ENCODE measurements at regions not wholly inside any gene's neighbourhood (a gene's known extent, or its start where the extent isn't known, plus 50 kb on each side); places are given as distances from the start of the nearest gene placed in this dataset.

DNA sequence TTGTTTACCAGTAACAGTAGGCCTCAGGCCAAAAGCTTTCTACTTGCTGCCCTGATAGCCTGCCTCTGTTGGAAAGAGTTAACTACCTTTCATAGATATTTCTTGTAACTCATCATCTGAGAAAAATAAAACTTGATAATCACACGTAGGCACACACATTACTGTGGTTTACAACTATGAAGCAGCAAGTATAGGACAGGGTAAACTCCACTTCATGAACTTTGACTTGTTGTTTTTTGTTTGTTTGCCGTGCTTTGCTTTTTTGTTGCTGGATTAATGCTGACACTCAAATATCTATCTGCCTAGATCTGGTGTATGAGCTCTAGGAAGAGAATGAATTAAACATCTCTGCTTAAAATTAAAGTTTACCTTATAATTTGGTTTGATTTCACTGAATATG is 924.7 kb upstream of the ADGRL2 start:
- Mint-ChIP-seq H3K4me1 (ENCODE audit: low read depth) (no peaks in the 10 kb centered on the region), H3K36me3 (ENCODE audit: low read depth) (no peaks in the 10 kb centered on the region), H3K4me3 (no peak overlapping the region), H3K27me3 (ENCODE audit: low read depth) (no peaks in the 10 kb centered on the region), H3K27ac (no peak overlapping the region), H3K9me3 (no peaks in the 10 kb centered on the region)
- CTCF ChIA-PET = no interaction called here
- intact Hi-C loops (cut with micrococcal nuclease) = no loop called here
- no peak for DNase-seq

DNA sequence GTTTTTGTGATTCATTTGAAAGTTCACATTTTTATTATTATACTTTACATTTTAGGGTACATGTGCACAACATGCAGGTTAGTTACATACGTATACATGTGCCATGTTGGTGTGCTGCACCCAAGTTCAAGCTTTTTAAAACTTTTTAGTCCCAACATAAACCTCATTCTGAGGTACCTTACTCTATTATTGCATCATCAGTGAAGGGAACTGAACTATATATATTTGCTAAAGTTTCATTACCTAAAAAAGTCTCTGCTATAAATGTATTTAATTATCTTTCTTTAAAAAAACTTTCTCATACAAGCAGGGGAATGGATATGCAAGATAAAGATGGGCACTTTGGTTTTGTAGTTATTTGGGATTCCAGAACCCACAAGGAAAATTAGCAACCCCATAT is 931.4 kb upstream of the ADGRL2 start:
- CTCF ChIA-PET = no interaction called here
- Mint-ChIP-seq H3K27me3 (ENCODE audit: low read depth) (no peaks in the 10 kb centered on the region), H3K9me3 (peaks cover 4% of the 10 kb centered on the region), H3K4me1 (ENCODE audit: low read depth) (no peaks in the 10 kb centered on the region), H3K27ac (no peak overlapping the region), H3K4me3 (no peak overlapping the region), H3K36me3 (ENCODE audit: low read depth) (no peaks in the 10 kb centered on the region)
- DNase-seq = no peak
- intact Hi-C loops (cut with micrococcal nuclease) = no loop called here

GRCh38 chr1:80847904-80848303 is 952.8 kb upstream of the ADGRL2 start:
- Mint-ChIP-seq H3K27me3 (ENCODE audit: low read depth) (no peaks in the 10 kb centered on the region), H3K9me3 (peaks cover 7% of the 10 kb centered on the region), H3K36me3 (ENCODE audit: low read depth) (no peaks in the 10 kb centered on the region), H3K4me1 (ENCODE audit: low read depth) (no peaks in the 10 kb centered on the region), H3K27ac (no peak overlapping the region), H3K4me3 (no peak overlapping the region)
- CTCF ChIA-PET = interaction anchor here (0.6 kb wide), 2 partner anchors 21 to 383 kb away, joined by 3 read pairs; no protein-coding TSS in a partner anchor
- intact Hi-C loops (cut with micrococcal nuclease) = no loop called here
- no peak for DNase-seq

GRCh38 chr1:80846966-80847365 is 953.8 kb upstream of the ADGRL2 start:
- Mint-ChIP-seq H3K27ac (no peak overlapping the region), H3K36me3 (ENCODE audit: low read depth) (no peaks in the 10 kb centered on the region), H3K4me1 (ENCODE audit: low read depth) (no peaks in the 10 kb centered on the region), H3K4me3 (no peak overlapping the region), H3K27me3 (ENCODE audit: low read depth) (no peaks in the 10 kb centered on the region), H3K9me3 (peaks cover 8% of the 10 kb centered on the region)
- DNase-seq = no peak
- intact Hi-C loops (cut with micrococcal nuclease) = no loop called here
- CTCF ChIA-PET = no interaction called here

GRCh38 chr1:80842796-80843195 is 957.9 kb upstream of the ADGRL2 start:
- H3K4me3 Mint-ChIP-seq = no peak overlapping the region
- DNase-seq = no peak
- no peaks in the 10 kb centered on the region for H3K36me3 Mint-ChIP-seq (ENCODE audit: low read depth)
- H3K4me1 Mint-ChIP-seq (ENCODE audit: low read depth) = no peaks in the 10 kb centered on the region
- intact Hi-C loops (cut with micrococcal nuclease) = no loop called here
- no peaks in the 10 kb centered on the region for H3K27me3 Mint-ChIP-seq (ENCODE audit: low read depth)
- H3K27ac Mint-ChIP-seq = no peak overlapping the region
- CTCF ChIA-PET = no interaction called here
- peaks cover 9% of the 10 kb centered on the region for H3K9me3 Mint-ChIP-seq

DNA sequence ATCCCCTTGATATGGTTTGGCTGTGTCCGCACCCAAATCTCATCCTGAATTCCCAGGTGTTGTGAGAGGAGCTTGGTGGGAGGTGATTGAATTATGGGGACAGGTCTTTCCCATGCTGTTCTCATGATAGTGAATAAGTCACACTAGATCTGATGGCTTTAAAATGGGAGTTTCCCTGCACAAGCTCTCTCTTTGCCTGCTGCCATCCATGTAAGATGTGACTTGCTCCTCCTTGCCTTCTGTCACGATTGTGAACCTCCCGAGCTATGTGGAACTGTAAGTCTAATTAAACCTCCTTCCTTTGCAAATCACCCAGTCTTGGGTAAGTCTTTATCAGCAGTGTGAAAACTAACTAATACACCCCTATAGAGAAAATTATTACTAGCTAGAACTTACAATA is 959.5 kb upstream of the ADGRL2 start:
- H3K27ac Mint-ChIP-seq = no peak overlapping the region
- no peaks in the 10 kb centered on the region for H3K36me3 Mint-ChIP-seq (ENCODE audit: low read depth)
- H3K4me1 Mint-ChIP-seq (ENCODE audit: low read depth) = no peaks in the 10 kb centered on the region
- CTCF ChIA-PET = no interaction called here
- no peak overlapping the region for H3K4me3 Mint-ChIP-seq
- H3K9me3 Mint-ChIP-seq = peaks cover 9% of the 10 kb centered on the region
- intact Hi-C loops (cut with micrococcal nuclease) = no loop called here
- no peaks in the 10 kb centered on the region for H3K27me3 Mint-ChIP-seq (ENCODE audit: low read depth)
- DNase-seq = no peak

- H3K36me3 Mint-ChIP-seq (ENCODE audit: low read depth) = no peaks in the 10 kb centered on the region
- H3K27ac Mint-ChIP-seq = no peak overlapping the region
- H3K4me1 Mint-ChIP-seq (ENCODE audit: low read depth) = no peaks in the 10 kb centered on the region
- peaks cover 4% of the 10 kb centered on the region for H3K9me3 Mint-ChIP-seq
- CTCF ChIA-PET = no interaction called here
- intact Hi-C loops (cut with micrococcal nuclease) = no loop called here
- H3K4me3 Mint-ChIP-seq = no peak overlapping the region
- no peaks in the 10 kb centered on the region for H3K27me3 Mint-ChIP-seq (ENCODE audit: low read depth)
- no peak for DNase-seq
Observed at GRCh38 chr1:80837066-80837465, 963.7 kb upstream of the ADGRL2 start.

GRCh38 chr1:80836505-80836904 is 964.2 kb upstream of the ADGRL2 start:
- no peak for DNase-seq
- Mint-ChIP-seq H3K36me3 (ENCODE audit: low read depth) (no peaks in the 10 kb centered on the region), H3K27me3 (ENCODE audit: low read depth) (no peaks in the 10 kb centered on the region), H3K27ac (no peak overlapping the region), H3K4me1 (ENCODE audit: low read depth) (no peaks in the 10 kb centered on the region), H3K9me3 (peaks cover 4% of the 10 kb centered on the region), H3K4me3 (no peak overlapping the region)
- intact Hi-C loops (cut with micrococcal nuclease) = no loop called here
- CTCF ChIA-PET = no interaction called here

- CTCF ChIA-PET = no interaction called here
- Mint-ChIP-seq H3K27me3 (ENCODE audit: low read depth) (no peaks in the 10 kb centered on the region), H3K9me3 (peaks cover 3% of the 10 kb centered on the region), H3K4me1 (ENCODE audit: low read depth) (no peaks in the 10 kb centered on the region), H3K4me3 (no peak overlapping the region), H3K27ac (no peak overlapping the region), H3K36me3 (ENCODE audit: low read depth) (no peaks in the 10 kb centered on the region)
- DNase-seq = no peak
- intact Hi-C loops (cut with micrococcal nuclease) = no loop called here
Observed at GRCh38 chr1:80827666-80828065, 973.1 kb upstream of the ADGRL2 start.

- H3K27me3 Mint-ChIP-seq (ENCODE audit: low read depth) = no peaks in the 10 kb centered on the region
- peaks cover 3% of the 10 kb centered on the region for H3K9me3 Mint-ChIP-seq
- no peak for DNase-seq
- H3K36me3 Mint-ChIP-seq (ENCODE audit: low read depth) = no peaks in the 10 kb centered on the region
- CTCF ChIA-PET = no interaction called here
- H3K4me1 Mint-ChIP-seq (ENCODE audit: low read depth) = no peaks in the 10 kb centered on the region
- intact Hi-C loops (cut with micrococcal nuclease) = no loop called here
- no peak overlapping the region for H3K4me3 Mint-ChIP-seq
- no peak overlapping the region for H3K27ac Mint-ChIP-seq
Observed at GRCh38 chr1:80825067-80825466, 975.7 kb upstream of the ADGRL2 start.

DNA sequence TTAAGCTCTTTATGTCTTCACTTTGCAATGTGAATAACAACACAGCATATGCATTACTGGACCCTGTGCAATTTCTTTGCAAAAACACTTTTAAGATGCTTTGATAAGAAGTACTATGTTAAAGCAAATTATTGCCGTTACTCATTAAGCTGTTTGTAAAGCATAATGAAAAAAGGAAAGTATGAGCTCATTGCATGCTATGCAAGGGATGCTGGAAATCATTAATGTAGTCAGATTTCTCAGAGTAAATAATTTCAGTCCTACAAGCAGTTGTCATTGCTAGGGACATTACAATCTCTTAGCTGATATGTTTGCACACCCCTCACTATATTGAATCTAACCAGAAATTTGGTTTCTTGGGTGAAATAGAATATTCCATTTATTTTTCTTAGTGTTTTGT is 982.5 kb upstream of the ADGRL2 start:
- intact Hi-C loops (cut with micrococcal nuclease) = no loop called here
- Mint-ChIP-seq H3K27me3 (ENCODE audit: low read depth) (no peaks in the 10 kb centered on the region), H3K4me3 (no peak overlapping the region), H3K27ac (no peak overlapping the region), H3K4me1 (ENCODE audit: low read depth) (no peaks in the 10 kb centered on the region), H3K36me3 (ENCODE audit: low read depth) (no peaks in the 10 kb centered on the region), H3K9me3 (no peaks in the 10 kb centered on the region)
- CTCF ChIA-PET = no interaction called here
- no peak for DNase-seq

DNA sequence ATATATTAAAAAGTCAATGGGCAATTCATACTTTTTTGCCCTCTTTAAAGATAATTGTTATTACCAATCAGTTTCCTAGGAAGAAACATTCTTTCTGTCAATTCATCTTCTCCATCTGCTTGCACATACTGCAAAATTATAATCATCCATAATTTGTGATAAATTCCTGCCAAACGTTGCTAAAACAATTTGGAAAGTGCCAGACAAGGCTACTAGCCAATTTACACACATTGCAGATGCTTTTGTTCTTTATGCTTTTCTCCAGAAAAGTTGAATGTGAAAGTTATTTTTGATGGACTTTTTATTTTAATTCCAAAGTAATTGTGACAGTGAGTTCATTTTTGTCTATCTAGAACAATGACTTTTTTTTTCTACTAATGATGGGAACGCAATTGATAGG is 992.8 kb upstream of the ADGRL2 start:
- no peak for DNase-seq
- Mint-ChIP-seq H3K9me3 (peaks cover 5% of the 10 kb centered on the region), H3K4me1 (ENCODE audit: low read depth) (no peaks in the 10 kb centered on the region), H3K27ac (no peak overlapping the region), H3K4me3 (no peak overlapping the region), H3K36me3 (ENCODE audit: low read depth) (no peaks in the 10 kb centered on the region), H3K27me3 (ENCODE audit: low read depth) (no peaks in the 10 kb centered on the region)
- intact Hi-C loops (cut with micrococcal nuclease) = no loop called here
- CTCF ChIA-PET = no interaction called here

DNA sequence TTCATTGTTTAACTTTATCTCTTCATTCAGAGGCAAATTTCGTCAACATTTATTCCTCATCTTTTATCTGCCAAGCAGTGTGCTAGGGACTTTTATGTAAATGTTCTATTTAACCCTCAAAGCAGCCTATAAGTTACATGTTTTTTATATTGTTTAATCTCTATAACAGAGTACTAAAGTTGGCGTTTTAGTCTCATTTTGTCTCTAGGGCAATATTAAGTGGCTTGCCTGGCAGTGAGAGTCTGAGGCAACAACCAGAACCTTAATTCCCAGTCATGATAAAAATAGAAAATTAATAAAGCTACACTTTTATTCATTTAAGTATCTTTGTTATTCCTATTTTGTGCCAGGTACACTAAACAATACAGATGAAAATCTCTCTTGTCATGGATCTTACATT is 994.3 kb upstream of the ADGRL2 start:
- Mint-ChIP-seq H3K4me3 (no peak overlapping the region), H3K27me3 (ENCODE audit: low read depth) (no peaks in the 10 kb centered on the region), H3K36me3 (ENCODE audit: low read depth) (no peaks in the 10 kb centered on the region), H3K27ac (no peak overlapping the region), H3K4me1 (ENCODE audit: low read depth) (no peaks in the 10 kb centered on the region), H3K9me3 (peaks cover 5% of the 10 kb centered on the region)
- intact Hi-C loops (cut with micrococcal nuclease) = no loop called here
- CTCF ChIA-PET = no interaction called here
- DNase-seq = no peak

- Mint-ChIP-seq H3K4me1 (ENCODE audit: low read depth) (no peaks in the 10 kb centered on the region), H3K4me3 (no peak overlapping the region), H3K27me3 (ENCODE audit: low read depth) (no peaks in the 10 kb centered on the region), H3K27ac (no peak overlapping the region), H3K9me3 (peaks cover 4% of the 10 kb centered on the region), H3K36me3 (ENCODE audit: low read depth) (no peaks in the 10 kb centered on the region)
- CTCF ChIA-PET = no interaction called here
- DNase-seq = no peak
- intact Hi-C loops (cut with micrococcal nuclease) = no loop called here
Observed at GRCh38 chr1:80801695-80802094, 999.0 kb upstream of the ADGRL2 start.
